ENCODE measurements at regions not wholly inside any gene's neighbourhood (a gene's known extent, or its start where the extent isn't known, plus 50 kb on each side); places are given as distances from the start of the nearest gene placed in this dataset.

- DNase-seq, result no peak
Observed at GRCh38 chr1:212192261-212192998, 92.8 kb upstream of the PPP2R5A start.

DNA sequence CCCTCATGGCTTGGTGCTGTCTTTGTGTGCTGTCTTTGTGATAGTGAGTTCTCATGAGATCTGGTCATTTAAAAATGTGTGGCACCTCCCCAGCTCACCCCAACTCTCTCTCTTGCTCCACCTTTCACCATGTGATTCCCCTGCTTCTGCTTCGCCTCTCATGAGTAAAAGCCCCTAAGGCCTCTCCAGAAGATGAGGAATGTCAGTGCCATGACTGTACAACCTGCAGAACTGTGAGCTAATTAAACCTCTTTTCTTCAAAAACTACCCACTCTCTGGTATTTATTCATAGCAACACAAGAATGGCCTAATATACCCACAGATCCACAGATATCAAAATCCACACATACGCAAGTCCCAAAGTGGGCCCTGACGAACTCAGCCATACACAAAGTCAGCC lies 88.9 kb upstream of the PPP2R5A start:
- DNase-seq, result no peak

DNA sequence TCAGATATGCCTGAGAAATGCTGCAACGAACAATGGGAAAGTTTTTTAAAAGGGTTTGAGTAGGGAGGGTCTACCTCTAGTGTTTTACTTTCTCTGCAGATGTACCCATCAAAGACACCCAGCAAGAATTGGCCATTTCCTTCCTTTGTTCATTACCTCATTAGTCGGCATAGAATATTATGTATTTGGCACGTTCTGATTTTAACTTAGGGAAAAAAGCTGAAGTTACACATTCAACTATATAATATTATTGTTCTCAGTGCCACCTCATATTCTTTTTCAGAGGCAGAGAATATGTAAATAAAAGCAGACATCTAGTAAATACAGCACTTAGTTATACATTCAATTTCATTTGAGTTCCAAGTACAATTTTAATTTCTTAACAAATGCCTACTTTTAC lies 83.7 kb upstream of the PPP2R5A start:
- DNase-seq, result no peak

GRCh38 chr1:212203630-212204029 lies 81.6 kb upstream of the PPP2R5A start:
- no peak for DNase-seq

GRCh38 chr1:212205006-212205405 lies 80.2 kb upstream of the PPP2R5A start:
- DNase-seq, result no peak

DNA sequence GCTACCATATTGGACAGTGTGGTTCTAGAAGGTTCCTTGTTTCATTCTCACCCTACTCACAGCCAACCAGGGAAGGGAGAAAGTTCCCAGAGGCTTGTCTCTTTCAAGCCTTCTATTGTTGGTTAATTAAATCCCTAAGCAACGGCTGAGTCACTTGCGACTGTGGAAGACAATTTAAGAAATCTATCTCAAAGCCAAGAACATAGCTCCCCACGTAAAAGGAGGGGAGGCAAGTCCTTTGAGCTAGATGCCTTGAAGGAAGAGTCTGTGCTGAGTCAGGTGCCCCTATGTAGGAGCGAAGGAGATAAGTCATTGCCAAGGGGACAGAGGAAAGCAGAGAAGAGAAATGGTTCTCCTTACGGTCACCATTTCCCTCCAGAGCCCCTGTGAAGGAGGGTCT lies 79.4 kb upstream of the PPP2R5A start:
- no peak for DNase-seq

DNA sequence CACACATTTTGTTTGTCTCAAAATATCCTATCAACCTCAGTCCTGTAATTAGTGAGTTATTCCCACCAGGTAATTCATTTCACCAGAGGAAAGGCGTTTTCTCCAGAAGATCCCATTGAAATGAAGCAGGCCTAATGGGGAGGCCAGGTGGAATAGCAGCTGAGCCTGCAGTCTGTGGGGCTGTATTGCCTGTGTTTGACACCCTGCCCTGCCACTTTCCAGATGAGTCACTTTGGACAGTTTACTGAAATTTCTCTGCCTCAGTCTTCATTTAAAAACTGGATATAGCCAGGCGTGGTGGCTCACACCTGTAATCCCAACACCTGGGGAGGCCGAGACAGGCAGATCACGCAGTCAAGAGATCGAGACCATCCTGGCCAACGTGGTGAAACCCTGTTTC lies 78.1 kb upstream of the PPP2R5A start:
- DNase-seq, result no peak

DNA sequence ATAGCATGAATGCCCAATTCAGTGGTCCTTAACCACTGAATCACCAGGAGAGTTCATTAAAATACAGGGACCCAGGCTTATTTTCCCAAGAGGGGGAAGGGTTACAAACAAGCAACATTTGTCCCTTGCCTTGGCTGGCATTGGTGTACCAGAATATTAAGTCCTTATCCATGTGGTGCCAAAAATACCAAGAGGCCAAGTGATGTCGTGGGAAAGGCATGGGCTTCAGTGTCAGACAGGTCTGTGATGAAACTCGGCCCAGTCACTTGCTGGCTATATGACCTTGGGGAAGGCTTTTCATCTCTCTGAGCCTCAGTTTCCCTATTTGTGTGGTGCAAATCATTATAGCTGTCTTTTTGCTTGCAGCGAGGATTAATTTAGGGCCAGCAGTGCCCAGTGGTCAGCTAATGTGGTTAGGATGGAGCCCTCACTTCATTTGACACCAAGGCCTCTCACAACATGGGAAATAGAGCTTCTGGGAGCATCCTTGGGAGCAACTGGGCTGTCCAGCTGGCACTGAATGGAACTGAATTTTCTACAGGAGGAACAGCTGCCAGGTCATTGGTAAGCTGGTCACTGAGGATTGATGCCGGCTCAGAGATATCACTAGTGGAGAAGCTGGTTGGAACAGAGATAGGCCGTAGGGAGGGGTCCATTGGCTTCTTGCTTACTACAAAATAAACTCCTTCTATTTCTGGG lies 77.2 kb upstream of the PPP2R5A start:
- no peak for DNase-seq

DNA sequence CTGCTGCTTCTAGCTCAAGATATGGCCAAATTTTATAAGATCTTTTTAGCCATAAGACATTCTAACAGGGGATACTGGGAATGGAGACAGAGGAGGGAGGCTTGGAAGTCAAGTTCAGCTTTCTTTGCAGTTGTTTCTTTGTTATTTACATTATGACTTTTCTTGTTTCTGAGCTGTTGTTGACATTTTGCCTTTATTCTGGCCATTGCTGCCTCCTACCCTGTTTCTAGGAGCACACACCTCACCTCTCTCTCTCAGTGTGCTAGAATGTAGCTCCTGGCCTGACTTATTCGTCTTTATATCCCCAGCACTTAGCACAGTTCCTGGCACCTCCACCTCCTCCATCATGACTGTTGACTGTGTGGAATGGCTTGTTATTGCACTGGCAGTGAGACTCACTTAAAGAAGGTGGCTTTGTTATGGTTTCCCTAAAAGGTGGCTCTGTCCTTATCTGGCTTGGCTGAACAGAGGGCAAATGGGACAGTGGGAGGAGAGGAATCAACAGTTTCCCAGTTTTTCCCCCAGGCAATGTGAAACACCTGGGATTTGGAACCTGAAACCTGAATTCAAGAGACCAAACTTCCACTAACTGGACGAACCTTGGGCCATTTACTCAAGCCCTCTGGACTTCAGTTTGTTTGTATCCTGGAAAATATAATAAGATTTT lies 76.1 kb upstream of the PPP2R5A start:
- no peak for DNase-seq

GRCh38 chr1:212211371-212211770 lies 73.8 kb upstream of the PPP2R5A start:
- DNase-seq, result no peak

- DNase-seq, result no peak
Observed at GRCh38 chr1:212212343-212212742, 72.9 kb upstream of the PPP2R5A start.

DNA sequence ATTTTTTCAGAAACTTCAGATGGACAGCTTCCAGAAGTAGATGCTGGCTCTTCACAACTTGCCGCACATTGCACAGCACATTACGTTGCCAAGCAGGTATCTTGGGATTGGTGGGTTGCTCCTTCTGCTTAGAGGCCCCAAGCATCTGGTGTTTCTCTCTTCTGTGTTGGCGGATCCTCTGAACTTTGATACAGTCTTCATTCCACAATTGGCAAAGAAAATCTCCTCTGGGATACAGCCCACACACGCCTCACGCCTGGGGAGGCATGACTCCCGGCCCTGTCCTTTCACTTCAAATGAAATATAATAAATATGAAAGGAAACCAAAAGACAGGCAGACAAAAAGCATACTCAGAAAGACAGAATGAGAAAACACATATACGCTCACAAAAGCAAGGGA lies 72.3 kb upstream of the PPP2R5A start:
- no peak for DNase-seq

DNA sequence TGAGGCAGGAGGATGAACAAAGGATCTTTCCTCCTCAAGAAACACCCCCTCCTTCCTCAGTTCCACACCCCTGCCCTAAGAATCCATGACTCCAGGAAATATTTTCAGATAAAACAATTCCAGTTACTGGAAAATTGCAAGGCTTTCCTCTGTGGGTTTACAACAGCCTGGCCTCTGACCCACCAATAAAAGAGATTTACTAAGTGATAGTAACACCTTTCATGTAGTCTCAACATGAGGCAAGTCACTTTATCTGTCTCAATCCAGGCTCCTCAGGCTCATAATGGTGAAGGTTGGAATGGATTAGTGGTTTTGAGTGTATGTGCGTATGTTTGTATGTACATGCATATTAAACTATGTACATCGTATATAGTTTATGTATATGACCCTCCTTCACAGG lies 71.4 kb upstream of the PPP2R5A start:
- DNase-seq, result no peak

DNA sequence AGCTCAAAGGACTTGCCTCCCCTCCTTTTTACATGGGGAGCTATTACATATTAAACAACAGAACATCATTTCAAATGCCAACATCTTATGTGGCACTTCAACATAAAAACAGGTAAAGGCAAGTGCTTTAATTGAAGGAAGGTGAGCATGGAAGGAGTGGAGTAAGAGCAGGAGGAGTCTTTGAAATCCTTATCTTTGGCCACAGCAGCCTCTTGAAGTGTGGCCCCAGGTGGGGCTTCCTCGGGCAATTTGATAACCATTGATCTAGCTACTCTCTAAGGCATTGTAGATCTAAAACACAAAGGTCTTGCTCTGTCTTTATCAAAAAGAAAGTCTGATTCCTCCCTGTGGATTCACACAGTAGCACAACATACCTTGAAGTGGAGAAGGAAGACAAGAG lies 70.9 kb upstream of the PPP2R5A start:
- DNase-seq, result no peak

DNA sequence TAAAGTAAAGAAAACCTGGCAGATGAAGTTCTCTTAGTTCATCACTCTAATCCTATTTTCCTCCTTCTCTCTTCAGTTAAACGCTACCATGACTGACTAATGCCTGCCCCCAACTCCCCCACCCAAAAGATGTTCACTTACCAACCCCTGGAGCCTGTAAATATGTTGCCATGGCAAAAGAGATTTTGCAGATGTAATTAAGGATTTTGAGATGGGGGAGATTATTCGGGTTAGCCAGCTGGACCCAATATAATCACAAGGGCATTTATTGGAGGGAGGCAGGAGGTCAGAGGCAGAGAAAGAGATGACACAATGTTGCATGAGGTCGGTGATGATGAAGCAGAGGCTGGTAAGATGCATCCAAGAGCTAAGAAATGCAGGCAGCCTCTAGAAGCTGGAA lies 69.3 kb upstream of the PPP2R5A start:
- no peak for DNase-seq

DNA sequence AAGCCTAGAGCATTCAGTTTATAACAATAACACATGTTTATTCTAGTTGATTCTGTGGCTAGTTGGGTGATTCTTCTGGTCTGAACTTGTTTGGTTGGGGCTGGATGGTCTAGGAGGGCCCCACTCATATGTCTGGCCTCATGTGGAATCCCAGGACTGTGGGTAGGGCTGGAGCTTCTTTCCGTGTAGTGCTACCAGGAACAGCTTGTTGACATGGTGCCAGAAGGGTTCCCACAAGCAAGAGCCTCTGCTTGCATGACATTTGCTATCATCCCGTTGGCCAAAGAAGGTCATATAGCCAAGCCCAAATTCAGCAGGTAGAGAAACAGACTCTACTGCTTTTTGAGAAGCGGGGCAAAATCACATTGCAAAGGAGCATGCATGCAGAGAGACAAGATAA lies 67.6 kb upstream of the PPP2R5A start:
- no peak for DNase-seq

DNA sequence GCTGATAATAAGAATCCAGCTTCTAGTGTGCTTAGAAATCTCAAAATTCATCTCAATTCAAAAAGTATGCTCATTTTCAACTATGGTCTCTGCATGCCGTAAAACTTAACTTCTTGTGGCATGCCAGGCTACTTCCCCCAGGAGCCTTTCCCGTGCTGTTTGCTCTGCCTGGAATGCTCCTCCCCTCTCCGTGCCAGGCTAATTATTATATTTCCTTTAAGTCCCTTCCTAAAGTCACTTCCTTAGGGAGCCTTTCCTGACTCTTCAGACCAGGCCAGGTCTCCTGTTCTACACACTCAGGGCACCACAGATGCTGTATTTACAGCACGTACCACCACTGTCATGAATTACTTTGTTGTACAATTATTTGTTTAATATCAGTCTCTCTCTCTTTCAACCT lies 67.1 kb upstream of the PPP2R5A start:
- no peak for DNase-seq

GRCh38 chr1:212218911-212219310 lies 66.3 kb upstream of the PPP2R5A start:
- DNase-seq, result no peak

DNA sequence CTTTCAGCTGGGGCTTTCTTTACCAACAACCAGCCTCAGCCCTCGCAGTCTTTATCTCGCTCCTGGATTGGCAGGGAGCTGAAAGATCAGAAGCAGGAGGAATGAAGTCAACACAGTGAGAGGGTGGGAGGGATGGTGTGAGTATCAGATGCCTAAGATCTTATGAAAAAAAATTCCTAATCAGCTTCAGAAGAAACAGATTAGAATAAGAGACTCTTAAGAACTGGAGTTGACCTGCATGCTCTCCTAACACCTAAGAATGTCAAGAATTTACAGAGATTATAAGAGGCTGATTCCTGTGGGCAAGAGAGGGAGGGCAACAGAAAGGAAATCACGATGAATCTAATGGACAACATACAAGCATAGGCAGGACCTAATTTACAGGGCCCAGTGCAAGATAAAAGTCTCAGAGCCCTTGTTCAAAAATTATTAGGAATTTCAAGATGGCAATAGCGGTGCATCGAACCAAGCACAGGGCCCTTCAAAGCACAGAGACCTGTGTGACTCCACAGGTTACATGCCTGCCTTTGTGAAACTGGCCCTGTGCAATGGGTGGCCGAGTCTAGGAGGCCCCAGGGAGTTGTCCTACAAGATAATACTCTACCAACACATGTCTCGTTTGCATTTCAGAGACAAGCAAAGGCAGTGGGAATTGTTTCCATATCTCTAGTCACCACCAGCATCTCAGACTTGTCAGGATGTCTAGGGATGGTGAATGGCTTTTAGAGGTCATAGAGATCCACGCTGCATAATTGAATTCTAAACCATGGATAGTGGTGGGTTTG lies 65.3 kb upstream of the PPP2R5A start:
- no peak for DNase-seq

- no peak for DNase-seq
Observed at GRCh38 chr1:212221801-212222200, 63.4 kb upstream of the PPP2R5A start.

- no peak for DNase-seq
Observed at GRCh38 chr1:212224102-212224501, 61.1 kb upstream of the PPP2R5A start.

DNA sequence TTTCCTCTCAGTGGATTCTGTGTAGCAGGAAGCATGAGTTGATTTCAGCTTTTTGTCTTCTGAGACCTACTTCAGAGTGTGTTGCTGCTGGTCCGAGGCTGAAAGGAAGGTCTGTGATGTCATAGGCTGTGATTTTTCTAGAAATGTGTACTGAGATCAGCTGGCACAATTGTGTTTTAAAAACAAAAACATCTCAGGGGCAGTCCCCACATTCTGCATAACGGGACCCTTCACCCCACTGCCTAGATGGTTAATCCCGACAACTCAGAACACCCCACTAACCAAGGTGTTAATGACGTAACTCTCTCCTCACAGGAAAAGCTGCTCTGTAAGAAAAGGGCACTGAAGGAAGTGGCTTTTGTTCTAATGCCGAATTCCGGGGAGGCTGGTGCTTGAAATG lies 59.8 kb upstream of the PPP2R5A start:
- DNase-seq, result no peak

- no peak for DNase-seq
Observed at GRCh38 chr1:212225871-212226302, 59.3 kb upstream of the PPP2R5A start.

Measured in 8988T (cell line).